ENCODE measurements at regions not wholly inside any gene's neighbourhood (a gene's known extent, or its start where the extent isn't known, plus 50 kb on each side); places are given as distances from the start of the nearest gene placed in this dataset.

- TF ChIP-seq POLR2A (IDR thresholded peaks at IDR 0.05; ENCODE audit: borderline replicate concordance, extremely low read depth, insufficient read depth, insufficient read length) (no peak), RAD21 (IDR thresholded peaks at IDR 0.05; ENCODE audit: low read depth) (no peak), JUND (IDR thresholded peaks at IDR 0.05) (no peak)
- TF ChIP-seq, protein P1, sequence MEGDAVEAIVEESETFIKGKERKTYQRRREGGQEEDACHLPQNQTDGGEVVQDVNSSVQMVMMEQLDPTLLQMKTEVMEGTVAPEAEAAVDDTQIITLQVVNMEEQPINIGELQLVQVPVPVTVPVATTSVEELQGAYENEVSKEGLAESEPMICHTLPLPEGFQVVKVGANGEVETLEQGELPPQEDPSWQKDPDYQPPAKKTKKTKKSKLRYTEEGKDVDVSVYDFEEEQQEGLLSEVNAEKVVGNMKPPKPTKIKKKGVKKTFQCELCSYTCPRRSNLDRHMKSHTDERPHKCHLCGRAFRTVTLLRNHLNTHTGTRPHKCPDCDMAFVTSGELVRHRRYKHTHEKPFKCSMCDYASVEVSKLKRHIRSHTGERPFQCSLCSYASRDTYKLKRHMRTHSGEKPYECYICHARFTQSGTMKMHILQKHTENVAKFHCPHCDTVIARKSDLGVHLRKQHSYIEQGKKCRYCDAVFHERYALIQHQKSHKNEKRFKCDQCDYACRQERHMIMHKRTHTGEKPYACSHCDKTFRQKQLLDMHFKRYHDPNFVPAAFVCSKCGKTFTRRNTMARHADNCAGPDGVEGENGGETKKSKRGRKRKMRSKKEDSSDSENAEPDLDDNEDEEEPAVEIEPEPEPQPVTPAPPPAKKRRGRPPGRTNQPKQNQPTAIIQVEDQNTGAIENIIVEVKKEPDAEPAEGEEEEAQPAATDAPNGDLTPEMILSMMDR (IDR thresholded peaks at IDR 0.05 in 2 of 3, conservative IDR thresholded peaks at IDR 0.05 in 1 of 3; ENCODE audit: borderline replicate concordance in 1 of 3, insufficient read depth in 1 of 3, low read depth in 2 of 3, low read length in 2 of 3), result no peak
- TF ChIP-seq, protein P2, sequence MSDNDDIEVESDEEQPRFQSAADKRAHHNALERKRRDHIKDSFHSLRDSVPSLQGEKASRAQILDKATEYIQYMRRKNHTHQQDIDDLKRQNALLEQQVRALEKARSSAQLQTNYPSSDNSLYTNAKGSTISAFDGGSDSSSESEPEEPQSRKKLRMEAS (IDR thresholded peaks at IDR 0.05), result no peak
Measured at GRCh38 chr5:154542581-154542980, 64.6 kb upstream of the HAND1 start.
